HL-60/S4 treated with retinoic acid at 250 ng/mL for 4 days and 3 days (cell line): ENCODE measurements at regions not wholly inside any gene's neighbourhood (a gene's known extent, or its start where the extent isn't known, plus 50 kb on each side); places are given as distances from the start of the nearest gene placed in this dataset.

Source experiments
- in situ Hi-C: fragments of 300-500 bp; cut with MboI; formaldehyde crosslinking; loops from 2 replicates; pipeline ENCODE4 v1.7.0; 2022; ENCODE audit warnings: low sequenced_read_pairs

DNA sequence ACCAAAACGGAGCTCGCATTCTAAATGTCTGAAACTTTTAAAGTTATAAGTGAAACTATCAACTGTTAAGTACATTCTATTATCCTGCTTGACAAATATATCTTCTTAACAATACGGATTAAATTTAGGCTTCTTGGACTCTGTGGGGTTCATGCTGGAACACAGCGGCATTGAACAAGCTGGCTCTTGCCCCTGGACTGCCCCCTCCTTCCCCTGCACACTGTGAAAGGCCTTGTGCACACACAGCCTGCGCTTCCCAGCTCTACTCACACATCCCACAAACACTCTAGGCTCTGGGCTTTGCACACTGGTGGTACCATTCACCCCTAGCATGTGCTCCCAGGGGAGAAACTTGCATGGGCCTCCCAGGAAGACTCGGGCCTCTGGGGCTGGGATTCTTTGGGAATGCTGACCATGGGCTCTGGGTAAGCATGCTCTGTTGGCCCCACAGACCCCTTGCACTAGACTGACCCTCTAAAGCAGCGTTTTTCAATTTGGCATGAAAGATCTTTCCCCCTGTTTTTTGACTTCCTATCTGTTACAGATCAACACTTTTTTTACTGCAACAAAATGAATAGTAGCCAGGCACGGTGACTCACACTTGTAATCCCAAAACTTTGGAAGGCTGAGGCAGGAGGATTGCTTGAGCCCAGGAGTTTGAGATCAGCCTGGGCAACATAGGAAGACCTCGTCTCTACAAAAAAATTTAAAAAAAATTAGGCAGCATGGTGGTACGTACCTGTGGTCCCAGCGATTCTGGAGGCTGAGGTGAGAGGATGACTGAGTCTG, 96.2 kb upstream of the CPM start:
- in situ Hi-C loops, result no loop called here

DNA sequence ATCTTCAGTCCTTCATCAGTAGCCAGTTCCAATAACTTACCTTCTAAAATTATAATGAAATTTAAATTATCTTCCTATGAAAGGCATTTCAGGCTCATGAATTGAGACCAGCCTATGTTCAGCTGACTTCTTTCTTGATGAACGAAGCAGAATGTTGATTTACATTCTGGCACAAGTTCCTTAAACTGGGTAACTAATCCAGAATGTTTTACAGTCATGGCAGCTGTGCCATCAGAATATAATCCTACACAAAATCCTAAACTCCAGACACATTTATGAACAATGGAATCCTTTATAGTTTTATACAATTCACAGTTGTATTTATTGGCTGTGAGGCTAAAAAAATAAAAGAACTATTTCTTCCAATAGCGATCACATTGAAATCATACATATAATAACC, 97.3 kb upstream of the CPM start:
- in situ Hi-C loops, result no loop called here

DNA sequence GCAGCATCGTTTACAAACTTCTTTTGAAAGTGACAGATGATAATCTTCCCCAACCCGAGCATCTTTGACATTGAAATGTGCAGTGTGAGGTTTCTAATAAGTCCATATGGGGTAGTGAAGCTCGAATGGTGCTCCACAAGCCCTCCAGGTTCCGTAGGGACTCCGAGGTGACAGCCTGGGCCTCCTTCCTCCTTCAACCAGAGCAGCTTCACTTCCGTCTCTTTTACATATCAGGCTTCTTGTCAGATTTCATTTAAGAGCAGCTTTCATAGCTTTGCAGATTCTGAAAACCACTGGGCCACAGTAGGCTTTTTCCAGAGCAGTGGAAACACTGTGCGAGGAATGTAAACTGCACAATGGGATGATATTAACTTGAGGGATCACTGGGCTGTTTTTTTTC, 103.6 kb upstream of the CPM start:
- in situ Hi-C loops, result no loop called here

DNA sequence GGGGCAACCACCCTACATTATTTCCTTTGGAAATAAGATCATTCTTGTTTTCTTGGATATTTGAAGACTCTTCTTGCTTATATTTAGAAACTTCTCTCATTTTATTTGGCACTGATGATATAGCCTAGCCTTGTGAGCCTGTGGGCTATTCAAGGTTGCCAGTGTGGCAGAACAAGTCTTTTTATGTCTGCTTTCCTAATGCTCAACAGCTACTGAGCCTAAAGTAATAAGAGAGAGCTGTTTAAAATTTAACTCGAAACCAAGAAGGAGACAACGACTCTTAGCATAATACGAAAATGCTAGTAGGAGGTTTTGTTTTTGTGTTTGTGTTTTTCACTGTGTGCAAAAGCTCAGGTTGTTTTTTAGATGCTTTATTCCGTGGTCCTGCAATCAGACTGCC, 104.0 kb upstream of the CPM start:
- in situ Hi-C loops, result no loop called here

DNA sequence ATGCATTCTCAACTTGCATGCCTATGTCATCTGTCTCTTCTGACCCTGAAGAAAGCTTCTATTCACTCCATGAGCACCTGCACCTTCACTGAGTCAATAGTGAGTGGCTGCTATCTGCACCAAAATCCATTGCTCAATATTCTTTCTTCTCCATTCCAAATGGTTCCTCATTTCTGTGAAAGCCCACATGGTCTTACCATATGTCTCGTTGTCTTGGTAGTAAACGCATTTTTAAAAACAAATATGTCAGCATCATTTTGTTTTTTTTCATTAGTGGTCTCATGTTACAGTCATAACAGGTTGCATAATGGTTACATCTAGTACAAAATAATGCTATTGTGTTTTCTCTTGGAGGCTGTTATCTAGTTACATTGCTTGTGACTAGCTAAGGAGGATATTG, 106.9 kb upstream of the CPM start:
- in situ Hi-C loops, result no loop called here

DNA sequence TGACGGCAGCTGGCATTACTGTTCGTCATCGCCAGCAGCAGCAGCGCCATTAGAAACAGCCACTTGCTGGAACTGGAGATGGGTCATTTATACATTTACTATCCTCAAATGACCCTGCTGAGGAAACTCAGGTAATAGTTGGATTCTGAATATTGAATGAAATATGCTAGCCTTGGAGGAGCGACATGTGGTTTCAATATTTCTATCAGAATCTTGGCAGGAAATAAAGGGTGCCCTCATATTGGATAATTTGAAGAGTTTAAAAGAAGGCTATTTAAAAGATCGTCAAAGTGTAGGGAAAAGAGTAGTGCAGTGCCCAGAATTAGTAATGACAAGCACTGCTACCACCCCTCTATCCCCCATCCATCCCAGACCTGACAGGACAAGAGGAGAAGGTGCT, 109.6 kb upstream of the CPM start:
- in situ Hi-C loops, result no loop called here

DNA sequence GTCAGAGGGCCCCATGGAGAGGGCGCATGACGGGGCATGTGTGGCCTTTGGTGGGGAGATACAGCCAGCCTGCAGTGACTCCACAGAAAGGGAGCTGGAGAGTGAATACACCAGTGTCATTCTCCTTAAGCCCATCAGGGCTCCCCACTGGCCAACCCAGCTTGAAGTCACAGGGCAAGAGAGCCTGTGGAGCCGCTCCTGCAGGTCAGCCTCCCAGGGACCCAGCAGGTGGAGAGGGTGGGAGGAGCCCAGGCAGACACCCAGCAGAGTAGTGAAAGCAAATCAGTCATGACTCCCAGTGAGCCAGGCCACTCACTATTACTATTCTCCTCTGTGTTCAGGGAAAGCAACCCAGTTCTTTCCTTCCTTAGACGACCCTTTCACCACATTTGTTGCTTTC, 110.0 kb upstream of the CPM start:
- in situ Hi-C loops, result no loop called here

DNA sequence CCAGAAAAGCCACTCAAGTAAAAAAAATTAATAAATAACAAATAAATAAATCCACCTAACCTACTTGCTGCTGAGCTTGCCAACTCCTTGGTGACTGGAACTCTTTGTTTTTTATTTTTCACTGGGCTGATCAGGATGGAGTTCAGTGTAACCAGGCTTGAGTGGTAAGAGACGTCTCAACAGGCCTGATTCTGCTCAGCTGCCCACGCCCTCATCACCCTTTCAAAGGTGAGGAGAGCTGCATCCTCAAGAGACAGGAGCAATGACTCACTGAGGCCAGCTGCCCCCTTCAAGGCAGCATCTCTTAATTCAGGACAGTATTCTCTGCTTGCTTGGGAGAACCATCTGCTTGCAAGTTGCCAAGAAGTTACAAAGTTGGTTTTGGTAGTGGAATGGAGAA, 111.9 kb upstream of the CPM start:
- in situ Hi-C loops, result no loop called here

DNA sequence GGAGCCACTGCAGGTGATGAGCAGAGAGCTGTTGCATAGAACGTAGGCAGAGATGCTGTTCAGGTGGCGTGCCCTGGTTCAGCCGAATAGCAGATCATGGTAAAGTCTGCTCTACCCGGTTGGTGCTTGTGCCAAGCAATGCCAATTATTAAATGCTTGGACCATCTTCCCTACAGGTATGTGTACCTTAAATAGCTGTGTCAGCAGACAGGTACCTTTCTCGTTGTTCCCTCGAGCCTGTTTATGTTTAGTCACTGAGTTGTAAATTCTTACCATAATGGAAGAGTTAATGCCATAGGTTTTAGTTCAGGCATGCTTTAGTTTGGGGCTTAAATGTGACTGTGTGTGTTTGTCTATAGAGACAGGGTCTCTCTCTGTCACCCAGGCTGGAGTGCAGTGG, 112.5 kb upstream of the CPM start:
- in situ Hi-C loops, result no loop called here

DNA sequence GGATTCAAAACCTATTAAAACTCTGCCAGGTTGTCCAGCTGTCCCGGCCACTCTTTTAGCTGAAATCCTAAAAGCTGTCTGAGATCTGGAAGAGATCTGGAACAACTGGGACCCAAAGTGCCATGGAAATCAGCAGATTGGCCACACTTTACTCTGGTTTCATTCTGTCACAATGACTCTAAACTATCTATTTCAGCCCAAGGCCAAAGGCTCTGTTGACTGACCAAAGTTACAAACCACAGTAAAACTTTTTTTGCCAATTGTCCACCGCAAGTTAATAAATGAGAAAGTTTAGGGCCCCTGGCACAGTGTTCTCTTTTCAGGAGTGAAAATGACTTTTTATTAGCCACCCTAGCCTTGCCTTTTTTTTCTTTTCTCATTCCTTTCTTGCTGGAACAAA, 113.4 kb upstream of the CPM start:
- in situ Hi-C loops, result no loop called here

DNA sequence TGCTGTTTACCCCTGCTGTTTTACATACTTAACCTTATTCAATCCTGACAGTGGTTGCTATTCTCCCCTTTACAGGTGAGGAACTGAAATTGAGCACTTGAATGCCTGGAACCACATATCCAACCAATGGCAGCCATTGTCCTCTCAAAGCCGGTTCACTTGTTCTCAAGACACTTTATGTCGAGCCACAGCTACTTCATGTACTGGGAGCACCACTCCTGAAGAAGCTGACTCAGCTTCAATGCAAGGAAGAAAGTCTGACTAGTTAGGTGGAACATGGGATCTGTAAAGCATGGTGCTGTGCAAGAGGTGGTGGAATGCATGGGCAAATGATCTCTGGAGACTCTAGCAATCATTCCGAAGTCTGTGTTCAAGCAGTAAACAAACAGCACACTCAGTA, 113.9 kb upstream of the CPM start:
- in situ Hi-C loops, result no loop called here

DNA sequence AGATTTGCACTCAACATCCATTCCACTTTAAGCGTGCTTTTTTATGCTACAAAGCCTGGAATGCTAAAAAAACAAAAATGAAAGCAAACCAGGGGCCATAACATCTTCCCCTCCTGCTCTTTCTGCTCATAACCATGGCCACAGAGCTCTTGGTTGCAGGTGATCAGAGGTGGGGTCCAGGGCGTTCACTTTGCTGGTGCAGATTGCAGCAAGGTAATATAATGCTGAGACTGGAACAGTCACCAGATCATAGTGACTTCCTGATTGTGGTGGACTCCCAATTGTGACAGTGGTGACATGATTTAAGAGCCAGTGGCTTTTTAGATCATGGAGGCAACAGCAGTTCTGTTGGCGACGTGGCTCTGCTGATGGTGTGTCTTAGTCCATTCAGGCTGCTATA, 115.0 kb upstream of the CPM start:
- in situ Hi-C loops, result no loop called here

DNA sequence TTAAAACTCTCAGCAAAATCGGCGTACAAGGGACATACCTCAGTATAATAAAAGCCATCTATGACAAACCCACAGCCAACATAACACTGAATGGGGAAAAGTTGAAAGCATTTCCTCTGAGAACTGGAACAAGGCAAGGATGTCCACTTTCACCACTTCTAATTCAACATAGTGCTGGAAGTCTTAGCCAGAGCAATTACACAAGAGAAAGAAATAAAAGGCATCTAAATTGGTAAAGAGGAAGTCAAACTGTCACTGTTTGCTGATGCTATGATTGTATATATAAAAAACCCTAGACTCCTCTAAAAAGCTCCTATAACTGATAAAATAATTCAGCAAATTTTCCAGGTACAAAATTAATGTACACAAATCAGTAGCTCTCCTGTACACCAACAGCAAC, 116.9 kb upstream of the CPM start:
- in situ Hi-C loops, result loop anchor here (25.0 kb wide), 1 partner anchor 188 kb away; no protein-coding TSS in a partner anchor

DNA sequence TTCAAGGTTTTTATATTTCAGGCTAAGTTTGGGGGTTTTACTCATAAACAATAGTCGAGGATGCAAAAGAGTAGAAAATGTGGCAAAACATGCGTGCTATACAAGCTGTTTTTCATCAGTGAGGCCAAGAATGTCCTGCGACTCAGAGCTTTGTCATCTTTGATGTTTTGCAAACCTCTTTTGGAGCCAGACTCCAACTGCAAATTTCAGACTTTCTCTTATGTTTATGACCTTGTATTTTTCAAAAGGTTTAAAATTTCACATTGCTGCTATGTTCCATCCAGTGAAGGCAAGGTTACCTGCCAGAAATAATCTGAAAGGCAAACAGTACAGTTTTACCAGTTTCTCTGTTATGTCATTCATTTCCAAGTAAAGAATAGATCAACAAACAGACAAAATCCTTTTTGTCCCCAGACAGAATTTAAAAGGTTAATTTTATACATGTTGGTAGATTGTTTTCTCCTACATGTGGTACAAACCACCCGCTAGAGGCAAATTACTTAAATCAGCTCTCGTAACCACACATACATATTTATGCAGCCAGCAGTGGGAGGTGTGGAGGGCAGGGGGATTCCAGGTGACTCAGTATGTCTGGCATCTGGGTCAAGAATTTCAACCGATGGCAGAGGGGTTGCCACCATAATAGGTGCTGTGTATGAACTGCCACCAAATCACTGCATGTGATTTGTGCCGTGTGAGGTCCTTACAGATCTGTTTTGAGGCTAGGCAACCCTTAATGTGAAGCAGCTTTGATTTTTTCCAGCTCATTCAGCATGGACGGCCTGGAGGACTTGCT, 119.8 kb upstream of the CPM start:
- in situ Hi-C loops, result loop anchor here (25.0 kb wide), 1 partner anchor 191 kb away; no protein-coding TSS in a partner anchor

DNA sequence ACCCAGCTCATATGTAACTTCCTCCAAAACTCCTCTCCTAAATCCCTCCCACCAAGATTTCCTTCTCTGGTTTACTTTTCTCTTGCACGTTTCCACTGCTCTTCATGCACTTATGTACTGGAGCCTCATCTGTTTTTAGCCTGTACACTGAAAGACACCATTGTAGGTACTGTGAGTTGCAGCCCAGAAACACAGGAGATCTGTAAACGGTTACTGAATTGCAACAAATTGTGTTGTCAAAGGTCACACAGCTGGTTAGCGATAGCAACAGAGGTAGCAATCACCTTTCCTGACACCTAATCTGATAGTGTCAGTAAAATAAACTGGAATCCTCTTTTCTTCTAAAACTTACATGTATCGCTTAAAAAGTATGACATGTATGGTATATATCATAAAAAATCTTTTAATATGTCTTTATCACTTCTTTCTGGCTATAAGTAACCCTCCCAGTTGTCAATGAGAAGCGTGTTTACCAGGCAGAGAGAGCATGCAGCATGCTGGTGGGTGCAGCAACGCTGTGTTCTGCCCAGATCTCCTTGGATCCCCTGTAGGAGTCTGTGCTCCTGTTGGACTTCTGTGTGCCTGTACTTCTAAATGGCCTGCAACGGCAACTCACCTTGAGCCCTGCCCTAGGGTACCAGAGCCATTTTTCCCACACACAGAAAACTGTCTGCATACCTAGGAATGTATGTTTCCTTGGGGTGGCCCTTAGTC, 121.5 kb upstream of the CPM start:
- in situ Hi-C loops, result loop anchor here (25.0 kb wide), 1 partner anchor 192 kb away; no protein-coding TSS in a partner anchor

DNA sequence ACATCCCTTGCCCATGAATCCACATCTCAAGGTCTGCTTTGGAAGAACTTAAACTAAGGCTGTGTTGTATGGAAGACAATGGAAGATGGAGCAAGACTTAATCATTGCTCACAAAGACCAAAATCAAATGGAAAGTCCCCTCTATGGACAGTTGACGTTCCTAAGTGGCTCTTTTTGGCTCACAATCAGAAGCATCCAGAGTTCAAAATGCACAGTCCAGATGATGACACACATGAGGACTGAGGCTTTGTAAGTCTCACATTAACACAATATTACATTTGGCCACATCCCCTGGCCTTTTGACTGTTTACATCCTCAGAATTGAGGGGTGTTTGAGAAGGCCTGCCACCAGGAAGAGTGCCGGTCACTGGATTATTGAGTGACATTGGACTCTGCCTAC, 122.3 kb upstream of the CPM start:
- in situ Hi-C loops, result loop anchor here (25.0 kb wide), 1 partner anchor 193 kb away; no protein-coding TSS in a partner anchor

DNA sequence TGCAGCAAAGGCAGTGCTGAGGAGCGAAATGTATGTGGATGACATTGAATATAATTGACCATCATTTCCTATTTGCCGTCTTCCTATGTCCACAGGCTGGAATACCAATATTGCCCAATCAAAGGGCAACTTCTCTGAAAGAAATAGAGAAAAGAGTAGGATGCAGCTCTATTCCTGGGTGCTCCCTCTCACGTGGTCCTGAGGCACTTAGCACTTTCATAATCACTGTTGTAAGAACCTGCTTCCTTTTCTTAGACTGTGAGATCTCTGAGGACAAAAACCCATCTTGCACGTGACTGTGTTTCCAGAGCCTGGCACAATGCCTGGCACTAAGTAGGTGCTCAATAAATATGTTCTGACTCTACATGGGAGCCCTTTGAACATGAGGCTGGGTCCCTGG, 122.7 kb upstream of the CPM start:
- in situ Hi-C loops, result loop anchor here (25.0 kb wide), 1 partner anchor 193 kb away; no protein-coding TSS in a partner anchor

DNA sequence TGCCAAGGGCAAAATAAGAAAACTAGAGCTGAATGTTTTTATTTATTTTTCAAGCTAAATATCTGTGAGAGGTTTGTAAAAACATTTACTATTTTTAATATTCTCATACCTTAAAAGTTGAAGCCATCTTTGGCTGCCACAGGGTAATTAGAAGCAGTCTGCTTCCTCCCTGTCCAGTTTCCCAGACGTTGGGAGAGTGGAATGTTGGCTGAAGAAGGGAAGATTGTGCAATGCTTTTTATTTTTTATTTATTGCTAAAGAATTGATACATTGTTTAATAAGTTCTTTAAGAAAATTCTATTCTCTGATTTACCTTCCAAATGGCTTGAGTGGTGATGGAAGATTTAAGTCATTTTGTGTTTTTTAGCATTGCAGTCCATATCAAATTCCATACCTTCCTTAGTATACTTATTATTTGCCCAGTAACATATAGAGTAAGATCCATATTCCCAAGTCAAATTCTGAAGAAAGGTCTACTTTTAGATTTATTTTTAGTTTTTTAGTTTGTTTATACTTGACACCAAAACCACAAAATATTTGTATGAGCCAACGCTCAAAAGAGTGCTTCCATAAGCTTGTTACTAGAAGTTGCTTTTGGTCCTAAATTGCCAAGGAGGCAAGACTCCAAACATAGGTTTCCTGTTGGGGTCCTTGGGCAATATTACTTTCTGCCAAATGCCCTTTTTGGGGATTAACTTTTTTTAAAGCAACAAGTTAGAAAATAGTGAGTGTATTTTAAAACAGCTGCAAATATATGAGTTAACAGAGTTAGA, 124.0 kb upstream of the CPM start:
- in situ Hi-C loops, result loop anchor here (25.0 kb wide), 1 partner anchor 195 kb away; no protein-coding TSS in a partner anchor

DNA sequence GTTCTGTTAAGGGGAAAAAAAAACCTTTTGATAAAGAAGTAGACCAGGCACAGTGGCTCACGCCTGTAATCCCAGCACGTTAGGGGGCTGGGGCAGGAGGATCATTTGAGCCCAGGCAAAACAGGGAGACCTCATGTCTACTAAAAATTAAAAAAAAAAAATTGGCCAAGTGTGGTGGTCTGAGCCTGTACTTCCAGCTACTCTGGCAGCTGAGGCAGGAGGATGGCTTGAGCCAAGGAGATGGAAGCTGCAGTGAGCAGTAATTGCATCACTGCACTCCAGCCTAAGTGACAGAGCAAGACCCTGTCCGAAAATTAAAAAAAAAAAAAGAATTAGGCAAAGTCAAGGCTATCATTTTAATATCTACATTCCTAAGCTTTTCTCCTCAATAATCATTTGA, 124.8 kb upstream of the CPM start:
- in situ Hi-C loops, result loop anchor here (25.0 kb wide), 1 partner anchor 195 kb away; no protein-coding TSS in a partner anchor
